Heart right ventricle (tissue), 16 donors: ENCODE measurements at regions not wholly inside any gene's neighbourhood (a gene's known extent, or its start where the extent isn't known, plus 50 kb on each side); places are given as distances from the start of the nearest gene placed in this dataset.

Source experiments
- ATAC-seq, 8 donors: fragments of 200-7000 bp; cut with Tn5 transposase; one replicate each; pipeline ENCODE4 v1.9.1; 2020; ENCODE audit warnings: mild to moderate bottlenecking in 8 of 8, moderate library complexity in 8 of 8, moderate number of reproducible peaks in 1 of 8
- DNase-seq, 2 donors: peaks; one replicate each; pipeline ENCODE4 v3.0.0-alpha.2; 2020
- H3K27ac ChIP-seq, 10 donors: fragments of 200-600 bp; sonication (generic) in 2 of 10; one replicate each; pipeline versions ENCODE4 v1.5.0 to v1.8.0; 2020 to 2022; ENCODE audit warnings: mild to moderate bottlenecking in 3 of 10
- H3K27me3 ChIP-seq, 7 donors: fragments of 200-600 bp; one replicate each; pipeline ENCODE4 v1.8.0; 2021 to 2022; ENCODE audit warnings: mild to moderate bottlenecking in 2 of 7
- H3K36me3 ChIP-seq, 9 donors: fragments of 200-600 bp; sonication (generic) in 1 of 9; one replicate each; pipeline versions ENCODE4 v1.5.0 to v1.8.0; 2020 to 2022; ENCODE audit warnings: mild to moderate bottlenecking in 2 of 9
- H3K4me1 ChIP-seq, 9 donors: fragments of 200-600 bp; sonication (generic) in 1 of 9; one replicate each; pipeline versions ENCODE4 v1.5.0 to v1.8.0; 2020 to 2022; ENCODE audit warnings: mild to moderate bottlenecking in 4 of 9
- H3K4me3 ChIP-seq, 10 donors: fragments of 200-600 bp; sonication (generic) in 2 of 10; one replicate each; pipeline versions ENCODE4 v1.5.0 to v1.8.0; 2020 to 2022; ENCODE audit warnings: mild to moderate bottlenecking in 7 of 10, moderate library complexity in 2 of 10
- H3K9me3 ChIP-seq, 11 donors: fragments of 200-600 bp in 10 of 11; sonication (generic) in 2 of 11; one replicate each; pipeline versions ENCODE4 v1.5.0 to v1.8.0; 2013 to 2022; ENCODE audit warnings: mild to moderate bottlenecking in 2 of 11, control low read depth in 1 of 11, moderate library complexity in 1 of 11
- CTCF ChIP-seq, 9 donors: fragments of 200-600 bp; sonication (generic) in 2 of 9; IDR thresholded peaks; one replicate each; pipeline versions ENCODE4 v1.5.0 to v1.8.0; 2021 to 2022; ENCODE audit warnings: antibody characterized with exemption in 9 of 9, mild to moderate bottlenecking in 5 of 9, moderate library complexity in 1 of 9
- WGBS, 2 donors: extraction: QIAGEN DNeasy Blood & Tissue Kit; methylation state at CpG; one replicate each; pipeline ENCODE4 v1.1.7; 2013; ENCODE audit warnings: inconsistent platforms in 1 of 2; 5-methylcytosine and 5-hydroxymethylcytosine counted together
- intact Hi-C, 10 donors: fragments of 100-400 bp; cut with DNase I; formaldehyde crosslinking; loops; one replicate each; pipeline versions ENCODE4 v1.11.1 to v1.14.2; 2022
- donor health status: Arrhythmogenic right ventricular cardiomyopathy.
- donor health status: ischemic (EF 13 %, LVEDD 7.1; RV severe dilation, severe dysfunction).
- donor health status: healthy with polysubstance abuse.
- donor health status: DM: no; HTN: yes; CAD: no.
- donor health status: DM: no; HTN: no; CAD: no.
- donor health status: ischemic (EF 25% LVEDD 6.9; RV normal size, moderate dysfunction).
- donor health status: ischemic (EF 25% LVEDD 5.7; RV mildly dilated, moderate dysfunction).
- donor health status: healthy.
- donor health status: DM: yes; HTN: yes; CAD: no.
- donor health status: Ischemic cardiomyopathy.
- donor health status: ischemic (EF 35%, LVEDD 5.7; RV mildly dilated, moderate dysfunction).
- donor health status: nonischemic (EF 11% LVEDD 7.7; RV severe dilation, severe dysfunction).
- donor health status: DM: yes; HTN: yes; CAD: no.
- donor health status: PGD.
- donor health status: ischemic (EF 29% LVEDD 5.4; RV normal size, mild dysfunction).
- donor health status: nonischemic (EF 23%, LVEDD 6.1; RV moderate dilation, normal function).

- no peak overlapping the region for H3K4me3 ChIP-seq
- no peak for ATAC-seq
- intact Hi-C loops: no loop called here
- TF ChIP-seq CTCF (IDR thresholded peaks at IDR 0.05): no peak
- no peak overlapping the region for H3K27ac ChIP-seq
- H3K36me3 ChIP-seq: no peaks in the 10 kb centered on the region
- H3K4me1 ChIP-seq: no peaks in the 10 kb centered on the region
- DNase-seq: no peak
- no peaks in the 10 kb centered on the region for H3K9me3 ChIP-seq
- no peaks in the 10 kb centered on the region for H3K27me3 ChIP-seq
Measured at GRCh38 chr5:110007101-110007500, 317.4 kb downstream of the MAN2A1 start.

- 70 to 86% methylated on average over 4 of the region's 4 CpGs for WGBS, 2 donors
- H3K27ac ChIP-seq: no peak overlapping the region
- H3K4me1 ChIP-seq: no peaks in the 10 kb centered on the region
- no peak for TF ChIP-seq CTCF (IDR thresholded peaks at IDR 0.05)
- no peaks in the 10 kb centered on the region for H3K27me3 ChIP-seq
- H3K4me3 ChIP-seq: no peak overlapping the region
- no peak for DNase-seq
- no peaks in the 10 kb centered on the region for H3K36me3 ChIP-seq
- H3K9me3 ChIP-seq: no peaks in the 10 kb centered on the region
- no peak for ATAC-seq
- intact Hi-C loops: no loop called here
Measured at GRCh38 chr5:110008131-110008530, 318.4 kb downstream of the MAN2A1 start.

GRCh38 chr5:110012145-110012544, 322.4 kb downstream of the MAN2A1 start:
- TF ChIP-seq CTCF (IDR thresholded peaks at IDR 0.05): no peak
- Histone ChIP-seq H3K9me3 (peaks cover 0 to 4% (median 0%) of the 10 kb centered on the region in 11 donors), H3K27ac (no peak overlapping the region), H3K36me3 (no peaks in the 10 kb centered on the region), H3K27me3 (no peaks in the 10 kb centered on the region), H3K4me3 (no peak overlapping the region), H3K4me1 (no peaks in the 10 kb centered on the region)
- intact Hi-C loops: no loop called here
- ATAC-seq: no peak
- DNase-seq: no peak
- 89 to 94% methylated on average over 1 of the region's 1 CpG for WGBS, 2 donors

GRCh38 chr5:110013017-110013416, 323.3 kb downstream of the MAN2A1 start:
- peaks cover 0 to 4% (median 0%) of the 10 kb centered on the region in 11 donors for H3K9me3 ChIP-seq
- intact Hi-C loops: no loop called here
- DNase-seq: no peak

More at GRCh38 chr5:110013017-110013416, 323.3 kb downstream of the MAN2A1 start:
- no peak for ATAC-seq
- H3K27me3 ChIP-seq: no peaks in the 10 kb centered on the region
- H3K36me3 ChIP-seq: no peaks in the 10 kb centered on the region
- no peaks in the 10 kb centered on the region for H3K4me1 ChIP-seq
- no peak overlapping the region for H3K27ac ChIP-seq
- no peak for TF ChIP-seq CTCF (IDR thresholded peaks at IDR 0.05)
- H3K4me3 ChIP-seq: no peak overlapping the region
